PC-9 (cell line): ENCODE measurements at regions not wholly inside any gene's neighbourhood (a gene's known extent, or its start where the extent isn't known, plus 50 kb on each side); places are given as distances from the start of the nearest gene placed in this dataset.

ENCODE experiments used
- BruUV-seq: library from RNA; stranded (reverse); fragments of 400-500 nt; replicated peaks from 2 replicates; lab custom pipeline; 2021; lab: Mats Ljungman, UMichigan
- CTCF ChIA-PET: fragments of 300-600 bp; sonication (Branson Sonifier 250); formaldehyde crosslinking; loops from one replicate; lab custom pipeline; 2022; ENCODE audit warnings: antibody characterized with exemption; lab: Charles Lee
- POLR2A ChIA-PET: fragments of 300-600 bp; sonication (Branson Sonifier 250); formaldehyde crosslinking; loops from one replicate; lab custom pipeline; 2022; ENCODE audit warnings: antibody characterized with exemption; ENCODE audit not compliant: unreplicated experiment; lab: Charles Lee
- DNase-seq, 2 experiments: peaks; one replicate each; pipeline versions ENCODE4 v3.0.0 to v3.0.0-alpha.2; 2015 to 2022; ENCODE audit warnings: mixed read lengths in 1 of 2
- H2AFZ ChIP-seq: fragments of 200-600 bp; sonication (generic); 2 replicates; pipeline ENCODE4 v1.8.1; 2017; ENCODE audit warnings: antibody characterized with exemption
- H3F3A ChIP-seq: fragments of 200-600 bp; sonication (generic); 2 replicates; pipeline ENCODE4 v1.8.1; 2017; ENCODE audit warnings: antibody characterized with exemption, mild to moderate bottlenecking, low read depth; ENCODE audit not compliant: insufficient read depth
- H3K27ac ChIP-seq: fragments of 200-600 bp; sonication (generic); 2 replicates; pipeline ENCODE4 v1.6.1; 2016; ENCODE audit warnings: mixed run types
- H3K27me3 ChIP-seq: fragments of 200-600 bp; sonication (generic); 2 replicates; pipeline ENCODE4 v1.6.1; 2016; ENCODE audit warnings: low read depth, mixed run types; ENCODE audit not compliant: insufficient read depth
- H3K36me3 ChIP-seq: fragments of 200-600 bp; sonication (generic); 2 replicates; pipeline ENCODE4 v1.6.1; 2016; ENCODE audit warnings: low read depth, mixed run types
- H3K4me1 ChIP-seq: fragments of 200-600 bp; sonication (generic); replicated peaks from 2 replicates; pipeline ENCODE4 v1.6.1; 2016; ENCODE audit warnings: mixed run types; ENCODE audit not compliant: insufficient read depth
- H3K4me2 ChIP-seq: fragments of 200-600 bp; sonication (generic); 2 replicates; pipeline ENCODE4 v1.6.1; 2017; ENCODE audit warnings: mixed run types
- H3K4me3 ChIP-seq: fragments of 200-600 bp; sonication (generic); 2 replicates; pipeline ENCODE4 v1.6.1; 2016; ENCODE audit warnings: mixed run types
- H3K79me2 ChIP-seq: fragments of 200-600 bp; sonication (generic); 2 replicates; pipeline ENCODE4 v1.6.1; 2017; ENCODE audit warnings: low read depth, mixed run types
- H3K9me2 ChIP-seq: fragments of 200-600 bp; sonication (generic); 2 replicates; pipeline ENCODE4 v1.8.1; 2017; ENCODE audit warnings: mild to moderate bottlenecking; ENCODE audit not compliant: insufficient read depth
- H3K9me3 ChIP-seq: fragments of 200-600 bp; sonication (generic); 2 replicates; pipeline ENCODE4 v1.8.1; 2016; ENCODE audit warnings: low read depth; ENCODE audit not compliant: insufficient read depth
- H4K20me1 ChIP-seq: fragments of 200-600 bp; sonication (generic); 2 replicates; pipeline ENCODE4 v1.8.1; 2017; ENCODE audit not compliant: insufficient read depth
- CTCF ChIP-seq: fragments of 200-600 bp; sonication (generic); conservative IDR thresholded peaks from 2 replicates; pipeline ENCODE4 v1.6.1; 2017; ENCODE audit warnings: mixed run types, antibody characterized with exemption, mild to moderate bottlenecking, moderate library complexity
- EZH2 ChIP-seq: fragments of 200-600 bp; sonication (generic); IDR thresholded peaks from 2 replicates; pipeline ENCODE4 v1.8.0; 2017; ENCODE audit warnings: antibody characterized with exemption, low read depth
- intact Hi-C: fragments of 100-400 bp; cut with micrococcal nuclease; formaldehyde crosslinking; loops from one replicate; pipeline ENCODE4 v1.10.0; 2022; ENCODE audit not compliant: unreplicated experiment

- H4K20me1 ChIP-seq, result no peaks in the 10 kb centered on the region
- H3K36me3 ChIP-seq, result no peaks in the 10 kb centered on the region
- TF ChIP-seq CTCF (no peak), EZH2 (no peak)
- H2AFZ ChIP-seq, result no peak overlapping the region
- no peaks in the 10 kb centered on the region for H3K27me3 ChIP-seq
- H3K4me3 ChIP-seq, result no peak overlapping the region
- CTCF ChIA-PET, result no interaction called here
- intact Hi-C loops, result no loop called here
- H3K27ac ChIP-seq, result no peak overlapping the region
- no peaks in the 10 kb centered on the region for H3K79me2 ChIP-seq
- no peaks in the 10 kb centered on the region for H3K4me1 ChIP-seq
- H3K4me2 ChIP-seq, result no peak overlapping the region
- H3F3A ChIP-seq, result no peaks in the 10 kb centered on the region
- no TSS peak for BruUV-seq
- H3K9me3 ChIP-seq, result no peaks in the 10 kb centered on the region
- H3K9me2 ChIP-seq, result no peaks in the 10 kb centered on the region
- no peak for DNase-seq
- POLR2A ChIA-PET, result no interaction called here
Measured at GRCh38 chr11:15617126-15617525, 502.4 kb downstream of the INSC start.

GRCh38 chr11:15618583-15619032 is 503.9 kb downstream of the INSC start:
- no peak overlapping the region for H3K4me3 ChIP-seq
- ChIA-PET POLR2A (no interaction called here), CTCF (no interaction called here)
- intact Hi-C loops, result no loop called here
- no peaks in the 10 kb centered on the region for H3K9me3 ChIP-seq
- no TSS peak for BruUV-seq
- H3F3A ChIP-seq, result no peaks in the 10 kb centered on the region
- H3K27ac ChIP-seq, result no peak overlapping the region
- no peaks in the 10 kb centered on the region for H3K4me1 ChIP-seq
- no peaks in the 10 kb centered on the region for H3K27me3 ChIP-seq
- H3K4me2 ChIP-seq, result no peak overlapping the region
- TF ChIP-seq EZH2 (no peak), CTCF (no peak)
- no peaks in the 10 kb centered on the region for H3K79me2 ChIP-seq
- no peak overlapping the region for H2AFZ ChIP-seq
- no peak for DNase-seq
- no peaks in the 10 kb centered on the region for H4K20me1 ChIP-seq
- no peaks in the 10 kb centered on the region for H3K36me3 ChIP-seq
- no peaks in the 10 kb centered on the region for H3K9me2 ChIP-seq

GRCh38 chr11:15621565-15621964 is 506.8 kb downstream of the INSC start:
- Histone ChIP-seq H3K4me1 (no peaks in the 10 kb centered on the region), H3K4me2 (no peak overlapping the region), H3K9me3 (no peaks in the 10 kb centered on the region), H3K27me3 (no peaks in the 10 kb centered on the region), H4K20me1 (no peaks in the 10 kb centered on the region), H3K4me3 (no peak overlapping the region), H2AFZ (no peak overlapping the region), H3K27ac (no peak overlapping the region), H3K9me2 (no peaks in the 10 kb centered on the region), H3F3A (no peaks in the 10 kb centered on the region), H3K79me2 (no peaks in the 10 kb centered on the region), H3K36me3 (no peaks in the 10 kb centered on the region)
- ChIA-PET CTCF (no interaction called here), POLR2A (no interaction called here)
- no TSS peak for BruUV-seq
- intact Hi-C loops, result no loop called here
- no peak for DNase-seq
- TF ChIP-seq CTCF (no peak), EZH2 (no peak)
